ENCODE measurements at regions not wholly inside any gene's neighbourhood (a gene's known extent, or its start where the extent isn't known, plus 50 kb on each side); places are given as distances from the start of the nearest gene placed in this dataset.
A peak's percentile ranks its signal among the peaks of the same experiment; 100 is the strongest.
"Not testable (repeated sequence)": the region's sequence is repeated elsewhere in the genome, so short reads cannot be mapped to it uniquely, and the experiment has no call there.

DNA sequence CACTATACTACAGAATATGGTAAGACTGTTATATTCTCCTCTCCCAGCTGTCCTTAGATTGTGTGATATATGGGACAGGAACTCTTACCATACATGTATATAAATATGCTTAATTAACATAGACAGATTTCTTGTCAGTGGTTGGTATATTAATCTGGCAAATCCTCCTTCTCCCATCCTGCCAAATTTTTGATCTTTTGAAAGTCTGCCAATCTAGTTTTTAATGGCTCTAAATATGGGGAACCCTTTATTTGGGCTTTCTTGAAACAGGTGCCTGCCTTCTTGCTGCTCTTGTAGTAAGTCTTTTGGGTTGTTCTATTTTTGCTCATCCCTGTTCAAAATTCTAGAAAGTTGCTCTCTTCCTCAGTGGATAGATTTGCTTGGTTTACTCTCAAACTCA, 63.5 kb downstream of the SPATA31D1 start:
- no peak for DNase-seq

DNA sequence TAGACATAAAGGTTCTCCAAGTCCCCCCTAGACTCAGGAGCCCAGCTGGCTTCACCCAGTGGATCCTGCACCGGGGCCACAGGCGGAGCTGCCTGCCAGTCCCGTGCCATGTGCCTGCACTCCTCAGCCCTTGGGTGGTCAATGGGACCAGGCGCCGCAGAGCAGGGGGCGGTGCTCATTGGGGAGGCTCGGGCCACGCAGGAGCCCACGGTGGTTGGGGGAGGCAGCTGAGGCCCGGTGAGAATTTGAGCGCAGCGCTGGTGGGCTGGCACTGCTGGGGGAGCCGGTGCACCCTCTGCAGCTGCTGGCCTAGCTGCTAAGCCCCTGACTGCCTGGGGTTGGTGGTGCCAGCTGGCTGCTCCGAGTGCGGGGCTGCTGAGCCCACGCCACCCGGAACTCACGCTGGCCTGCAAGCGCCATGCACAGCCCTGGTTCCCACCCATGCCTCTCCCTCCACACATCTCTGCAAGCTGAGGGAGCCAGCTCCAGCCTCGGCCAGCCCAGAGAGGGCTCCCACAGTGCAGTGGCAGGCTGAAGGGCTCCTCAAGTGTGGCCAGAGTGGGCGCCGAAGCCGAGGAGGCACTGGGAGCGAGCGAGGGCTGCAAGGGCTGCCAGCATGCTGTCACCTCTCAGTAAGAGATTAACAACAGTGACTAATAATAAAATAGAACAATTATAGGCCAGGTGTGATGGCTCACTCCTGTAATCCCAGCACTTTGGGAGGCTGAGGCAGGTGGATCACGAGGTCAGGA, 65.9 kb downstream of the SPATA31D1 start:
- DNase-seq, result no peak

DNA sequence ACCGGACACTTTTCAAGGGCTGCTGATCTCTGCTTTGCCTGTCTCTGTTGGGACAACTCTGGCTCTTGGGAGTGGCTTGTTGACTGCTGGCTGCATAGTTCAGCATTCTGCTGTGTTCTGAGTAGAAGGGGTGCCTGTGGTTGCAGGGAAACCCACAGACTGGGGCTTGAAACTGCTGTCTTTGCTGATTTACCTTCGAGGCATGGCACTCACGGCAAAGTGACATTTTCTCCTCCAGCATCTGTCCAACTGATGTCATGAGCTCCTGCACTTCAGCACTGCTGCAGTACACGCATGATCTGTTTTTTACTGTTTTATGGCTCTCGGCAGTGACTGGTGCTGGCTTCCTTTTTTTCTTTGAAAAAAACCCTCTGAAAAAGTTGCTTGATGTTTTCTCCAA, 69.2 kb downstream of the SPATA31D1 start:
- DNase-seq, result no peak

DNA sequence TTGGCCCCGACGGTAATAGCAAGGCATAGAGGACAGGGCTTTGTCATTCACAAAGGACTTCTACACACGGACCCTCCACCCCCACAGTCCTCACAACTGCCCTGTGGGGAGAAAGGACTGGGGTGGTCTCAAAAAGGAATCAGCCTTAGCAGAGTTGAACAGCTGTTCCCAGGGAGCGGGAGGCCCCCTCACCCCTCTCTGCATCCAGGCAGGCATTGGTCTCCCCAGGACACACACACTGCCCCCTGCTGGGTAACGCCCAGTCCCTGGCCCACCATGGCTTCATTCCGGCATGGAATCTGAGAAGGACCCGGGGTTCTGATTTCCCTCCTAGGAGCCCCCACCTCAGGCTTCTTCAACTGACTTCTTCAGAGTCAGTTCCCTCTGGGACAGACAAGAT, 73.2 kb downstream of the SPATA31D1 start:
- DNase-seq, result not testable (repeated sequence)

DNA sequence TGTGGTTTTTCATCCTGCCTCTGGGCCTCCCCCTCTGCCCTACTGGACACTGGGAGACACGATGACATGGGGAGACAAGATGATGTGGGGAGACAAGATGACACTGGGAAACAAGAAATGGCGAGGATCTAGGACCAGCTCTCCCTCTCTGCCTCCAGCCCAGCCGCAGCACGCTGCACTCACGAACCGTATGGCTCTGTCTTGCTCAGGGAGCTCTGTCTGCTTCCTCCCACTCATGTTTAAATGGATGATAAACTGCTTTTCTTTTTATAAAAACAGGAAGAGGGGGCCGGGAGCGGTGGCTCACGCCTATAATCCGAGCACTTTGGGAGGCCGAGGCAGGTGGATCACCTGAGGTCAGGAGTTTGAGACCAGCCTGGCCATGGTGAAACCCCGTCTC, 73.7 kb downstream of the SPATA31D1 start:
- no peak for DNase-seq

DNA sequence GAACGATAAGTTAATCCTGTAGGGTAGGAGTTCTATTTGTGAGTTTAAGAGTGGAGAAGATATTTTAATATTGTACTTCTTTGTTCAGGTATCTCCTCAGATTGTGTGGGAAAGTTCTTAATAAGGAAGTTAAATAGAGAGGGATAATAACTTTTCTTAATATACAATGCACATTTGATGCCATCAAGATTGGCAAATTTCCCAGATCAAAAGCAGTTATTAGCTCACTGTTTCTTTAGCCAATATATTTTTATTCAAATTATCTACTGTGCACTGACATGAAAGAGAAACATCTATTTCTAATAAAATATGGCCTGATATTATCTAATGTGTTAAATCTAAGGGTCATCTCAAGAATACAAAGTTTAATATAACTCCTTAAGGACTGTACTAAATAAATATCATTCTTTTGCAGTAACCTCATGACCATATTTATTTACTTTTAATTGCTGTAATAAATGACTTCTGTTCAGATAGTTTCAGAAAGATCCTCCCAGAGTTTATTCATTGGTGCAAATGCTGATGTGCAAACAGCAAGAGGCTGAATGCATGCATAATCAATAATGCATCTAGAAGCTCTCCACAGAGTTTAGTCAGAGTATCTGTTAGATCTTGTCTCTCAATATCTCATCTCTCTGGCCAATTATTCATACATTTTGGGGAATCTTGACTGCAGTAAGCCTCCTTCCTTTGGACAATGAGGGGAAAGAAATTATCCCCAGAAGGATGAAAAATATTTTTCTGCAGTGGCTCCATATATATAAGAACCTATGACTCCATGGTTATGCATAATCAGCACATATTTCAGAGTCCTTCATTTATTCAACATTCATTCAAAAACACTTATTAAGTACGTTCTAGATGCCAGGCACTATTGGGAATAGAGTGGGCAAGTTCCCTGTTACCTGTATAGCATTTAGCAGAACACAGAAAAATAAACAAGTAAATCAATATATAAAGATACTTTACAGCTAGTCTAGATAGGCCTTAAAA, 85.3 kb downstream of the SPATA31D1 start:
- no peak for DNase-seq

DNA sequence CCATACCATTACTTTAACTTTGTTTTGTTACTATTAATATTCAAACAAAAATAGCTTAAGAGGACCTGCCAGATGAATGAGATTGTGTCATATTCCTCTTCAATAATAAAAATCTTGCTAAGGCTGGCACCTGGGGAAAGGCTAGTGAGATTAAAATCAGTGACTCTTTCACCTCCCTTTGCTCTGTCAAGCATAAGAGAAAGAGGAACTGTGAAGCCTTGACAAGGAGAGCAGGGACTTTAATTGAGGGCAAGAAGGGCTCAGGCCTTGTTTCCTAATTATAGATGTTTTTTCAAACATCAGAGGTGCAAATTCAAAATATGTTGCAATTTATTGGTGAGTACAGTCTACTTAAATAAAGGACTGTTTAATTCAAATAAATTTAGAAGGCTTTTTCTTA, 91.7 kb downstream of the SPATA31D1 start:
- no peak for DNase-seq

DNA sequence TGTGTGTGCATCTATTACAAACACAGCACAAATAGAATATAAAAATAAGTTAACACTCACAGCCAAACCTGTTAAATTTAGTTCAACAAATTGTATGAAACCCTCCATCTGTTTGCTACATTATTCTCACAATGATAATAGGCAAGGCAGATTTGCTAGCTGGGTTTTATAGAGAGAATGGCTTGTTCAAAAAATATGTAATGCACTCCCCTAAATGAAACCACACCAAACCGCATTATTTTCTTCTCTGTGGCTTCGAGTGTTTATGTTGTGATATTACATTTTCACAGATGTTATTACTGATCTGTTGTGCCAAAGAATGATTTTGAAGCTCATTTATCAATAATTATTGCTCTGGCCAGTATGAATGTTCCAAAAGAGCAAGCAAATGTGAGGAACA, 92.9 kb downstream of the SPATA31D1 start:
- DNase-seq, result peak in 1 of 2 donors; percentile 23

DNA sequence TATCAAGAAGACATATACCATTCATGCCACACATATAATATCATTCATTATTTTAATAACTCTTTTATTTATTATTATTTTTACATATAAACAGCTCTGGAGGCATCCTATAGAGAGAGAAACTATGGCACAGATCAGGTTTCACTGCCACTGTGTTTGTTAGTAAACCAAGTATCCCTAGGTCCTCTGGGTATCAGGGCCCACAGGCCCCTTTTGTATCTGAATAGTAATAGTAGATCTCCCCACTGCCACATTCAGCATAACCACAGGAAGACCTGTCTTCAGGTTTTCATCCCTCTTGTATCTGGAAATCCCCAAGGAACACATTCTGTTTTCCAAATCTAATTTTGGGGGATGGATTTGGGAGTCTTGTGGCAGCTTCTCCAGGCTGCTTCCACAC, 94.0 kb downstream of the SPATA31D1 start:
- DNase-seq, result no peak

DNA sequence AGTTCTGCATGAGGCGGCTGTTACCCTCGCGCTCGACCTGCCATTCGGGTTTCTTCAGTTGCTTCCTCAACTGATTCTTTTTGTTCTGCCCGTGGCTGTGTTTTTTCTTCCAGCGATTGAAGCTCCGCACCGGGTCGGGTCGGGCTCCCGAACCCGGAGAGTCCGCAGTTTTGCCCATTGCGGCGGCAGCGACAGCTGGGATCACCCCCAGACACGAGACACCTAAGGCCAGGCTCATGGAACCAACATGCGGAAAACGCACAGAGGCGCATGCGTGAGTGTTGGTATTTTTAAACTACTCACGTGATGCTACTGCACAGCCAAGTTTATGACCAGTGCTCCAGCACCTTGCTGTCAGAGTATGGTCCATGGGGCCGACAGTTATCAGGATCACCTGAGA, 100.0 kb downstream of the SPATA31D1 start:
- DNase-seq, result no peak

DNA sequence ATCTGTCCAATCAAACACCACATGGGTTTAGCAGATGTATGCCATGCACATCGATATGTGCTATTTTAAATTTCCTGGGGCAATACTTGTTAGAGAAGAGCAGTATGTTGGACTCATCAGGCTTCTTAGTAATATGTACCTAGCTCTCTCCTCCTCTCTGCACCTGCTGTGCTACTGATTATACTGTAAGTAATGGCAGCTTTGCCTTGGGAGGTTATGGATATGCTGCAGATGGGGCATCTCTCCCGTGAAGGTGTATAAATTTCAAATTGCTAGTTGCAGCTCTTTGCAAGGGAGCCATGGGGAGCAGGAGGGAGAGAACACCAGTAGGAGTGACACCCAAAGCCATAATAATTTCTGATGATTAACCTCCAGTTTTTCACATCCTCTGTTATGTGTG, 101.5 kb downstream of the SPATA31D1 start:
- no peak for DNase-seq

DNA sequence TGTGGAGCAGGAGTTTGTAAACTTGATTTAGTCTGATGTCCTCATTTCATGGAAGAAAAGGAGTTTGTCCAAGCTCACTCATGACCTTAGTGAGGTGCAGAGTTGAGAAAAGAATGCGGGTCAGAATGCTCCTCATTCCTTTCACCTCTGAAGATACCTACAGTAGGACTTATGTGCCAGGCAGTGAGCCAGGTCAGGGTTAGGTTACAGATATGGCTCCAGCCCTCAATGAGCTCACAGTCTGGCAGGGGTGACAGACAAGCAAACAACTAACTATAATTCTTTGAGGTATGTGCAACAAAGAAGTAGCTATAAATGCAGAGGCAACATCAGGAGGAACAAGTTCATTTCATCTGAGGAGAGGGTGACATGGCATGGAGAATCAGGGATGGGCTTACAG, 102.5 kb downstream of the SPATA31D1 start:
- no peak for DNase-seq

DNA sequence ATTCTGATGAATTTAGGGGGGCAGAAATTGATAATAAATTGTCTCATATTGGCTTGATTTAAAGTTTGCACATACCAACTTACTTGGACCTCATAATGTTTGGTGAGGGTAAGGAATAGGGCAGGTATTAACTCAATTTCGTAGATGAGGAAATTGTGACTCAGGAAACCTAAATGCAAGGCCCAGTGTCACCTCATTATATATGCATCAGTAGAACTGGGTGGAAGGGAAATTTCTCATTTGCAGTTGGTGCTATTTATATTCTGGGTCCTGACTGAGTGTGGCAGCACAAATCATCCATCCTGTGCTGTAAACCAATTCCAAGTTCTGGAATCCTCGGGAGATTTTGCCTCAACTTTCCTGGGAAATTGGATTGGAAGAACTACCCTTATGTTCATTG, 103.0 kb downstream of the SPATA31D1 start:
- no peak for DNase-seq

DNA sequence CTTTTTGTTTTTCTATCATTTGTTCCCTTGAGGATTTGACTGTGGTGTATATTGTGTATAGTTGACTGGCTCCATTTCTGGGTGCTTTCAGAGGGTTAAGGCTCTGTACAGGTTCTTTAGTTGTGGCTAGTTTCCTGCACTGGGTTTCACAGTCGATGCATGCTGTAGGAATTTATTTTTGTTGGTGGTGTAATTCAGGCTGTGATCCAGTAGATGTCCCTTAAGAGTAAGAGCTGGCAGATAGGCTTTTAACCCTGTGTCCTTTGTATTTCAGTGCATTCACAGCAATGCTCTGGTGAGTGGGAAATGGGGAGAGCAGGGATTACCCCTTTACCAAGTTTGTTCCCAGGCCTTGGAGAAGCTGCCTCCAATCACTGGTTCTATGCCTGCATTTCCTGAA, 112.9 kb downstream of the SPATA31D1 start:
- DNase-seq, result no peak

DNA sequence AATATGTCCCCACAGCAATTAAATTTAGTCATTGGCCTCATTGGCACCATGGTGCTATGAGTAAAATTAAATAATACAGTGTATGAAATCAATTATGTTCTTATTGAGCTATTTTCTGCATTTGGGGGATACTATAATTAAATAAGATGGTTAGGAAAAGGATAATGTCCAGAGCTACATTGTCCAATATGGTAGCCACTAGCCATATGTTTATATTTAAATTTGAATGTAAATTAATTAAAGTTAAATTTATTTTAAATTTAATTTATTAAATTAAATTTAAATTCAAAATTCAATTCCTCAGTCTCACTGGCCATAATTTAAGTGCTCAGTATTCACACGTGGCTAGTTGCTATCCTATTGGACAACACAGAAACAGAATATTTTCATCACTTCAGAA, 115.7 kb downstream of the SPATA31D1 start:
- DNase-seq, result no peak

DNA sequence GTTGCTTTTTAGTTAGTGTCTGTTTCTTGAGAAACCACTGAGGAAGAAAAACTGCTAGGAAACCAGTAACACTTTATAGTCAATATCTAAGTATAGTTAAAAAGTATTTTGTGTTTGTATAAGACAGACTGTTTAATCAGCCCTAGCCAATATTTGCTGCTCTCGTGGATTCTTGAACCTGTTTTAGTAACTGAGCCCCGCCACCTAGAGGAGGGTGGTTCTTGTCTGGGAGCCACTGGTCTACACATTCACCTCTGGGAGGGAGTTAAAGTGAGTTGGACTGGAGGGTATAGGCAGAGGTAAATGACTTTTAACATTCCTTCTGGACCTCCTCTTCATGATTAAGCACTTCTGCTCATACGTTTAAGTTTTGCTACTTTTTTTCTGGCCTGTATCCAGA, 117.2 kb downstream of the SPATA31D1 start:
- DNase-seq, result no peak

DNA sequence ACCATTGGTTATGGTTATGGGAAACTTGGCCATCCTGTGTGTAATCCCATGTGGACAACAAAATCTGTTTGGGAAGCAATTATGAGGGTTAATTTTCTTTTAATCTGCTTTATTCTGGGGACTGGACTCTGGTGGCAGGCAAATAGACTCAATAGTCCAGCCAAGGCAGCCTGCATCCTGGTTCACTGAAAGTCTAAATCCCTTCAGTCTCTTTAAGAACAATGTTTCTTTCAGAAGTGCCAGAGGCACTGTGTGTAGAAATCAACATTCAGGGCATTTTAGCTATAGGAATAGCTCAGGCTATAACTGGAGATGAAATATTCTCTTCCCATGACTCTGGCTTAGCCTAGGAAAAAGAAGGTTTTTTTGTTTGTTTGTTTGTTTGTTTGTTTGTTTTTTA, 118.0 kb downstream of the SPATA31D1 start:
- DNase-seq, result no peak

DNA sequence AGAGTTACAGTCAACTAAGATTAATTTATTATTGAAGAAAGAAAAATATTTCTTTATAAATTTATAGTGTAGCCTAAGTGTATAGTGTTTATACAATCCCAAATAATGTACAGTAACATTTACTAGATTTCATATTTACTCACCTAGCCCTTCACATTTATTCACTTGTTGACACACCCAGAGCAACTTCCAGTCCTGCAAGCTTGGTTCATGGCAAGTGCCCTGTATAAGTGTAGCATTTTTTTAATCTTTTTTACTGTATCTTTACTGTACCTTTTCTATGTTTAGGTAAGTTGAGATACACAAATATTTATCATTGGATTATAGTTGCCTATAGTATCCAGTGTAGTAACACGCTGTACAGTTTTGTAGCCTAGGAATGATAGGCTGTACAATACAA, 119.9 kb downstream of the SPATA31D1 start:
- no peak for DNase-seq

DNA sequence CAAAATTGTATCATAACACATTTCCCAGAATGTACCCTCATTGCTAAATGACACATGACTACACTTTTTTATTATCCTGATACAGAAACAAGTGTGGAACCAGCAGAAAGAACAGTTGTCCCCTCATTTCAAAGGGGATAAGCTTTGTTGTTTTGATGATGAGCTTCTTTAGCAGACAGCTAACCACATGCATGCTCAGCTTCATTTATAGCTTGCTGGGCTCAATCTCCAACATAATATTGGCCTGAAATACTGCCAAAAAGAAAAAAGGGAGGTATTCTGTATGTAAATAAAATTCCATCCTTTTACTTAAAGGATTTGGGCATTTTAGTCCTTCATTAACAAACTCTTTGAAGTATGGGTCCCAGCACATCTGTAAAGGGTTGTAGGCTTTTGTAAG, 120.4 kb downstream of the SPATA31D1 start:
- no peak for DNase-seq

DNA sequence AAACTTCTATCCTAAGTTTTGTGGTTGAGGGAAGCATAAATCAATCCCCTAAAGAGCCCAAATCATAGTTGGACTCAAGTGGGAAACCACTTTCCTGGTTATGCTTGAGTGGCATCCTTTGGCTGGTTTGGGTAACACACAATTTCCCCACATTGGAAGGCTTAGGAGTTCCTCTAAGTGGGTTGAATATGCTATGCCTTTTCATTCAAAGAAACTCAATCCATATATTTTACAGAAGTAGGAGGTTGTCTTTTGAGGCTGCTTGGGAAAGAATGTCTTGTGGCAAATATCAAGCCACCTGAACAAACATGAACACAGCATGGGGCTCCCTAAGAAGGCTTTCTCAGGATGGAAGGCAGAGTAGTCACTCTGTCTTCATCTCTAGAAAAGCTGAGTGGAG, 121.1 kb downstream of the SPATA31D1 start:
- no peak for DNase-seq

DNA sequence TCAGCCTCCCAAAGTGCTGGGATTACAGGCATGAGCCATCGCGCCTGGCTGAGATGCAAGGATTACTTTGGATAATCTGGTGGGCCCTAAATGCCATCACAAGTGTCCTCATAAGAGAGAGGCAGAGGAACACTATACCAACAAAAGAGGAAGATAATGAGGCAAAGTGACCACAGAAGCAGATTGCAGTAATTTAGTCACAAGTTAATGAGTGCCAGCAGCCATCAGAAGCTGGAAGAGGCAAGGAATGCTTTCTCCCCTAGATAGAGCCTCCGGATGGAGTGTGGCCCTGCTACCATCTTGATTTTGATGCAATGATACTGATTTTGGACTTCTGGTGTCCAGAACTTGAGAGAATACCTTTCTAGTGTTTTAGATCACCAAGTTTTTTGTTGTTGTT, 122.3 kb downstream of the SPATA31D1 start:
- DNase-seq, result no peak

DNA sequence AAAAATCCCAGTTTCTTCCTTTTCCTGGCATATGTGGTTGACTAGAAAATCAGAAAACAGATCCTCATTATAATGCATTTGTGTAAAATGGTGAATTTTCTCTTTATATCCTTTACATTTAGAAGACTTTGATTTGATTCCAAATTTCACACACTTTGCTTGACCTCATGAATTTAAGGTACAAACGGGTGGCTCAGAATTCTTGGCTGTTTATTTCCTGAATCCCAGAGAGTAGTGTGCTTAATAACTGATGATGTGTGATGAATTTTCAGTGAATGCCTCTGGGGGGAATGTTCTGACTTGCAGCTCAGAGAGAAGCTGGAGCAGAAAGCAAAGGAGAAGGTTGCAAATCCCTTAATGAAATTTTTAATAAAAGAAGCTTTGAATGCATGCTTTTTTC, 126.8 kb downstream of the SPATA31D1 start:
- no peak for DNase-seq

DNA sequence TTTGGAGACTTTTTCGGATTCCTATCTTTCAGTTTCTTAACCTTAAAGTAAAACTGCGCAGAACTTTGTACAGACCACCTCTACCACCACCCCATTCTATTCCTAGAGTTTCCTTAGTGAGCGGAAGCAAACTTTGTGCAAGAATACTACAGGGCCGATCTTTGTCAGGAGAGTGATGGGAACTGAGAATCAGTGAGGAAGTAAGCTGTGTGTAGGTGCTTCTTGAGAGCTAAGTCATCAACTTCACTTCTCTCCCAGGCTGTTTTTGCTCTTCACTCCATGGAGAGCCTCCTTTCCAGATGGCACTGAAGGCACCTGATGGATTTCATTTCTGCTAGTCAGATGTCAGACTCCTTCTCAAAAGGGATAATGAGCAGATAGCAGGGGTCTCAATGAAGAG, 127.3 kb downstream of the SPATA31D1 start:
- no peak for DNase-seq

Measured in right lung (tissue), 2 donors.